MG63 (cell line): ENCODE measurements at regions not wholly inside any gene's neighbourhood (a gene's known extent, or its start where the extent isn't known, plus 50 kb on each side); places are given as distances from the start of the nearest gene placed in this dataset.
A peak's percentile ranks its signal among the peaks of the same experiment; 100 is the strongest.

Experiments used
- DNase-seq: peaks from one replicate; pipeline ENCODE4 v3.0.0-alpha.2; 2020
- H3K27me3 ChIP-seq: fragments of 250-450 bp; sonication (Bioruptor Pico); 2 replicates; pipeline ENCODE4 v1.5.1; 2020; ENCODE audit warnings: mild to moderate bottlenecking, moderate library complexity
- H3K36me3 ChIP-seq: fragments of 250-450 bp; sonication (Bioruptor Pico); 2 replicates; pipeline ENCODE4 v1.5.1; 2020; ENCODE audit warnings: mild to moderate bottlenecking, moderate library complexity
- H3K4me3 ChIP-seq: fragments of 250-450 bp; sonication (Bioruptor Pico); 2 replicates; pipeline ENCODE4 v1.5.1; 2020; ENCODE audit warnings: mild to moderate bottlenecking, moderate library complexity
- H3K9me3 ChIP-seq: fragments of 250-450 bp; sonication (Bioruptor Pico); 2 replicates; pipeline ENCODE4 v1.5.1; 2020; ENCODE audit warnings: mild to moderate bottlenecking, moderate library complexity

- Histone ChIP-seq H3K27me3 (0 out of 2 replicates have a peak, but pooled peaks cover 2% of the 10 kb centered on the region), H3K4me3 (no peak overlapping the region)
- peak; percentile 22 for DNase-seq
Observed at GRCh38 chr11:19499026-19499669, 213.5 kb upstream of the NAV2 start.

GRCh38 chr11:19493446-19494213 lies 219.0 kb upstream of the NAV2 start:
- no peak for DNase-seq
- H3K36me3 ChIP-seq = no peaks in the 10 kb centered on the region
- 0 out of 2 replicates have a peak, but pooled peaks cover 2% of the 10 kb centered on the region for H3K27me3 ChIP-seq
- H3K4me3 ChIP-seq = no peak overlapping the region
- H3K9me3 ChIP-seq = no peaks in the 10 kb centered on the region

More at GRCh38 chr11:19499026-19499669, 213.5 kb upstream of the NAV2 start:
- no peaks in the 10 kb centered on the region for H3K36me3 ChIP-seq
- H3K9me3 ChIP-seq = no peaks in the 10 kb centered on the region

- Histone ChIP-seq H3K36me3 (no peaks in the 10 kb centered on the region), H3K4me3 (no peak overlapping the region)
- DNase-seq = no peak
Observed at GRCh38 chr11:19482319-19483100, 230.1 kb upstream of the NAV2 start.

GRCh38 chr11:19480540-19480939 lies 232.1 kb upstream of the NAV2 start:
- no peak for DNase-seq
- H3K36me3 ChIP-seq = no peaks in the 10 kb centered on the region
- no peak overlapping the region for H3K4me3 ChIP-seq
- no peaks in the 10 kb centered on the region for H3K9me3 ChIP-seq
- peaks cover 11% of the 10 kb centered on the region; the same call in 1 of the 2 replicates for H3K27me3 ChIP-seq

More at GRCh38 chr11:19482319-19483100, 230.1 kb upstream of the NAV2 start:
- Histone ChIP-seq H3K27me3 (peaks cover 11% of the 10 kb centered on the region; the same call in 1 of the 2 replicates), H3K9me3 (no peaks in the 10 kb centered on the region)

- Histone ChIP-seq H3K4me3 (no peak overlapping the region), H3K36me3 (no peaks in the 10 kb centered on the region), H3K9me3 (no peaks in the 10 kb centered on the region), H3K27me3 (peaks cover 11% of the 10 kb centered on the region; the same call in 1 of the 2 replicates)
- no peak for DNase-seq
Observed at GRCh38 chr11:19478891-19479290, 233.7 kb upstream of the NAV2 start.

GRCh38 chr11:19474954-19475721 lies 234.4 kb upstream of the E2F8 start:
- no peak for DNase-seq
- H3K36me3 ChIP-seq = no peaks in the 10 kb centered on the region
- no peak overlapping the region for H3K4me3 ChIP-seq
- no peaks in the 10 kb centered on the region for H3K9me3 ChIP-seq
- H3K27me3 ChIP-seq = peaks cover 11% of the 10 kb centered on the region; the same call in 1 of the 2 replicates

GRCh38 chr11:19474211-19474610 lies 233.5 kb upstream of the E2F8 start:
- H3K4me3 ChIP-seq = no peak overlapping the region
- H3K9me3 ChIP-seq = no peaks in the 10 kb centered on the region
- peaks cover 7% of the 10 kb centered on the region; the same call in 1 of the 2 replicates for H3K27me3 ChIP-seq
- no peaks in the 10 kb centered on the region for H3K36me3 ChIP-seq
- no peak for DNase-seq

GRCh38 chr11:19472679-19473078 lies 231.9 kb upstream of the E2F8 start:
- no peaks in the 10 kb centered on the region for H3K9me3 ChIP-seq
- H3K36me3 ChIP-seq = no peaks in the 10 kb centered on the region
- no peak overlapping the region for H3K4me3 ChIP-seq
- peak; percentile 25 for DNase-seq
- H3K27me3 ChIP-seq = no peaks in the 10 kb centered on the region

GRCh38 chr11:19467904-19468303 lies 227.2 kb upstream of the E2F8 start:
- no peaks in the 10 kb centered on the region for H3K9me3 ChIP-seq

GRCh38 chr11:19466314-19466713 lies 225.6 kb upstream of the E2F8 start:
- no peaks in the 10 kb centered on the region for H3K36me3 ChIP-seq
- no peaks in the 10 kb centered on the region for H3K27me3 ChIP-seq
- H3K4me3 ChIP-seq = no peak overlapping the region
- DNase-seq = no peak
- no peaks in the 10 kb centered on the region for H3K9me3 ChIP-seq

More at GRCh38 chr11:19467904-19468303, 227.2 kb upstream of the E2F8 start:
- Histone ChIP-seq H3K27me3 (no peaks in the 10 kb centered on the region), H3K36me3 (no peaks in the 10 kb centered on the region), H3K4me3 (no peak overlapping the region)
- no peak for DNase-seq

- DNase-seq = no peak
- H3K36me3 ChIP-seq = no peaks in the 10 kb centered on the region
- H3K27me3 ChIP-seq = no peaks in the 10 kb centered on the region
- no peaks in the 10 kb centered on the region for H3K9me3 ChIP-seq
- no peak overlapping the region for H3K4me3 ChIP-seq
Observed at GRCh38 chr11:19463976-19464375, 223.2 kb upstream of the E2F8 start.

- Histone ChIP-seq H3K4me3 (no peak overlapping the region), H3K27me3 (no peaks in the 10 kb centered on the region), H3K36me3 (no peaks in the 10 kb centered on the region), H3K9me3 (no peaks in the 10 kb centered on the region)
- DNase-seq = peak; percentile 19
Observed at GRCh38 chr11:19460718-19461405, 220.1 kb upstream of the E2F8 start.

GRCh38 chr11:19459240-19459639 lies 218.5 kb upstream of the E2F8 start:
- Histone ChIP-seq H3K27me3 (no peaks in the 10 kb centered on the region), H3K4me3 (no peak overlapping the region), H3K9me3 (no peaks in the 10 kb centered on the region), H3K36me3 (no peaks in the 10 kb centered on the region)
- no peak for DNase-seq

- no peaks in the 10 kb centered on the region for H3K27me3 ChIP-seq
- DNase-seq = no peak
- no peaks in the 10 kb centered on the region for H3K36me3 ChIP-seq
- H3K9me3 ChIP-seq = no peaks in the 10 kb centered on the region
- H3K4me3 ChIP-seq = no peak overlapping the region
Observed at GRCh38 chr11:19458721-19459120, 218.0 kb upstream of the E2F8 start.

GRCh38 chr11:19458231-19458630 lies 217.5 kb upstream of the E2F8 start:
- Histone ChIP-seq H3K4me3 (no peak overlapping the region), H3K36me3 (no peaks in the 10 kb centered on the region), H3K9me3 (no peaks in the 10 kb centered on the region), H3K27me3 (no peaks in the 10 kb centered on the region)
- no peak for DNase-seq

GRCh38 chr11:19455731-19456130 lies 215.0 kb upstream of the E2F8 start:
- Histone ChIP-seq H3K36me3 (no peaks in the 10 kb centered on the region), H3K27me3 (no peaks in the 10 kb centered on the region), H3K4me3 (no peak overlapping the region), H3K9me3 (no peaks in the 10 kb centered on the region)
- no peak for DNase-seq
